GM23248 (cell line): ENCODE measurements at regions not wholly inside any gene's neighbourhood (a gene's known extent, or its start where the extent isn't known, plus 50 kb on each side); places are given as distances from the start of the nearest gene placed in this dataset.

Source experiments
- DNase-seq: peaks from one replicate; pipeline ENCODE4 v3.0.0-alpha.2; 2015
- H2AFZ ChIP-seq: fragments of 200-600 bp; sonication (generic); 2 replicates; pipeline ENCODE4 v1.6.1; 2016; ENCODE audit warnings: antibody characterized with exemption
- H3F3A ChIP-seq: fragments of 200-600 bp; sonication (generic); 2 replicates; pipeline ENCODE4 v1.6.1; 2016; ENCODE audit warnings: mild to moderate bottlenecking, antibody characterized with exemption, mixed run types; ENCODE audit not compliant: insufficient read depth
- H3K27ac ChIP-seq: fragments of 200-600 bp; sonication (generic); 2 replicates; pipeline ENCODE4 v1.5.1; 2016; ENCODE audit warnings: mild to moderate bottlenecking
- H3K27me3 ChIP-seq: fragments of 200-600 bp; sonication (generic); replicated peaks from 2 replicates; pipeline ENCODE4 v1.6.1; 2016; ENCODE audit warnings: mild to moderate bottlenecking; ENCODE audit not compliant: insufficient read depth
- H3K36me3 ChIP-seq: fragments of 200-600 bp; sonication (generic); 2 replicates; pipeline ENCODE4 v1.6.1; 2016; ENCODE audit warnings: low read depth, mild to moderate bottlenecking
- H3K4me1 ChIP-seq: fragments of 200-600 bp; sonication (generic); 2 replicates; pipeline ENCODE4 v1.6.1; 2016; ENCODE audit warnings: mild to moderate bottlenecking; ENCODE audit not compliant: insufficient read depth
- H3K4me2 ChIP-seq: fragments of 200-600 bp; sonication (generic); one replicate; pipeline ENCODE4 v1.6.1; 2016; ENCODE audit warnings: mild to moderate bottlenecking; ENCODE audit not compliant: unreplicated experiment
- H3K4me3 ChIP-seq: fragments of 200-600 bp; sonication (generic); 2 replicates; pipeline ENCODE4 v1.5.1; 2016; ENCODE audit warnings: mild to moderate bottlenecking
- H3K79me2 ChIP-seq: fragments of 200-600 bp; sonication (generic); 2 replicates; pipeline ENCODE4 v1.6.1; 2016; ENCODE audit warnings: mild to moderate bottlenecking; ENCODE audit not compliant: insufficient read depth
- H3K9ac ChIP-seq: fragments of 200-600 bp; sonication (generic); 2 replicates; pipeline ENCODE4 v1.6.1; 2016; ENCODE audit warnings: mild to moderate bottlenecking
- H3K9me2 ChIP-seq: fragments of 200-600 bp; sonication (generic); 2 replicates; pipeline ENCODE4 v1.6.1; 2016; ENCODE audit warnings: mixed run types, mild to moderate bottlenecking, moderate library complexity; ENCODE audit not compliant: insufficient read depth
- H3K9me3 ChIP-seq: fragments of 200-600 bp; sonication (generic); one replicate; pipeline ENCODE4 v1.6.1; 2017; ENCODE audit warnings: low read depth
- H4K20me1 ChIP-seq: fragments of 200-600 bp; sonication (generic); 2 replicates; pipeline ENCODE4 v1.6.0; 2016; ENCODE audit not compliant: insufficient read depth
- EZH2 ChIP-seq: fragments of 200-600 bp; sonication (generic); IDR thresholded peaks from 2 replicates; pipeline ENCODE4 v1.6.1; 2018; ENCODE audit warnings: antibody characterized with exemption, mild to moderate bottlenecking; ENCODE audit not compliant: insufficient read depth, poor library complexity, severe bottlenecking
- EZH2phosphoT487 ChIP-seq: fragments of 200-600 bp; sonication (generic); IDR thresholded peaks from 2 replicates; pipeline ENCODE4 v1.6.1; 2018; ENCODE audit warnings: antibody characterized with exemption, moderate library complexity, mild to moderate bottlenecking, low read depth; ENCODE audit not compliant: insufficient read depth
- WGBS, 2 experiments: methylation state at CpG; one replicate each; pipeline ENCODE4 v1.1.6; 2015 to 2017; ENCODE audit warnings: low lambda C conversion rate in 2 of 2, low coverage in 1 of 2; ENCODE audit errors: missing lambda C conversion rate in 2 of 2; 5-methylcytosine and 5-hydroxymethylcytosine counted together
- in situ Hi-C: fragments of 300-500 bp; cut with MboI; formaldehyde crosslinking; loops from 2 replicates; pipeline ENCODE4 v1.15.0; 2020

DNA sequence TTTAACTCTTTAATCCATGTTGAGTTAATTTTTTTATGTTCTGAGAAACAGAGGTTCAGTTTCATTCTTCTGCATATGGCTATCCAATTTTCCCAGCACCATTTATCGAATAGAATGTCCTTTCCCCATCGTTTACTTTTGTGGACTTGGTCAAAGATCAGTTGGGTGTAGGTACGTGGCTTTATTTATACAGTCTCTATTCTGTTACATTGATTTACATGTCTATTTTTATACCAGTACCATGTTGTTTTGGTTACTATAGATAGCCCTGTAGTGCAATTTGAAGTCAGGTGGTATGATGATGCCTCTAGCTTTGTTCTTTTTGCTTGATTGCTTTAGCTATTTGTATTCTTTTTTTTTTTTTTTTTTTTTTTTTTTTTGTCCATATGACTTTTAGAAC lies 462.0 kb downstream of the HTR1A start:
- in situ Hi-C loops: no loop called here
- Histone ChIP-seq H3K4me3 (no peak overlapping the region), H4K20me1 (no peaks in the 10 kb centered on the region), H3K27me3 (no peaks in the 10 kb centered on the region), H3F3A (no peaks in the 10 kb centered on the region), H3K4me1 (no peaks in the 10 kb centered on the region), H3K9me3 (peaks cover 7% of the 10 kb centered on the region), H3K36me3 (no peaks in the 10 kb centered on the region), H3K27ac (no peak overlapping the region), H3K9me2 (no peaks in the 10 kb centered on the region), H3K4me2 (no peak overlapping the region), H3K79me2 (no peaks in the 10 kb centered on the region), H2AFZ (no peak overlapping the region), H3K9ac (no peak overlapping the region)
- 12% methylated on average over 3 of the region's 3 CpGs for WGBS, 2 experiments
- no peak for DNase-seq
- TF ChIP-seq EZH2phosphoT487 (no peak), EZH2 (no peak)

DNA sequence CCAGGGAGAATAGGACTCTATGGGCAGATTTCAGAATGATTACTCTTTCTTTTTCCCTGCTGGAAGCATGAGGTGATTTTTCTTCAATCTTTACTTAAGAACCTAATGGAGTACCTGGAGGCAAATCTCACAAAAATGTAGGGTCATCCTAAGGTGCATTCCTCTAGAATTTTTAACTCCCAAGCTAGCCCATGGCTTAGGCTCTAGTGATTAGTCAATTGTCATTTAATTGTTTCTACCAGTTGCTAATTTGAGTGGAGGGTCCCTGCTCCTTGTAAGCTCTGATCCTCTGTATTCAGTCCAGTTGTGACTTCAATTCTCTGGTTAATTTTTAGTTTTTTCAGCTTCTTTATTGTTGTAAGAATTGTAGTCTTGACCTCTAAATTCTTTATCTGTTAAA lies 467.0 kb downstream of the HTR1A start:
- H3K79me2 ChIP-seq: no peaks in the 10 kb centered on the region
- H3K9me3 ChIP-seq: peaks cover 7% of the 10 kb centered on the region
- no peaks in the 10 kb centered on the region for H3K4me1 ChIP-seq
- H3K36me3 ChIP-seq: no peaks in the 10 kb centered on the region
- no peaks in the 10 kb centered on the region for H3K9me2 ChIP-seq
- H3K4me3 ChIP-seq: no peak overlapping the region
- no peak overlapping the region for H3K4me2 ChIP-seq
- no peak for DNase-seq
- H3F3A ChIP-seq: no peaks in the 10 kb centered on the region
- no peaks in the 10 kb centered on the region for H4K20me1 ChIP-seq
- H2AFZ ChIP-seq: no peak overlapping the region
- H3K27ac ChIP-seq: no peak overlapping the region
- in situ Hi-C loops: no loop called here
- no peak overlapping the region for H3K9ac ChIP-seq
- TF ChIP-seq EZH2 (no peak), EZH2phosphoT487 (no peak)
- no peaks in the 10 kb centered on the region for H3K27me3 ChIP-seq

DNA sequence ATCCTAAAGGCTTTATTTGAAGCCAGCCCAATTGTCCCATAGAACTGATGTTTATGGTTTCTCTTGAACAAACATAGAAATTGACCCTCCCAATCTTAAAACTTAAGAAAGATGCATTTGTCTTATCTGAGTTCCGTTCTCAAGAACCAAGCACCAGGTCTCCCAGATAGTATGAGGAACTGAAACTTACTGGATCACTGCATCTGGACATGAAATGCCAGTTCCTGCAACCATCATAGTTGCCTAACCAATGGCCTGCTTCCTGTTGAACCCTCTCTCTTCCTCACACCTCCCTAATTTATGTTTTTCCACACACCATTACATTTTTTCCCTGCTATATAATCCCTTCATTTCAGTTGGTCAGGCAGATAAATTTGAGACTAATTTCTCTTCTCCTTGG lies 478.9 kb downstream of the HTR1A start:
- Histone ChIP-seq H3K9me2 (peaks cover 2% of the 10 kb centered on the region; the same call in 1 of the 2 replicates), H3K79me2 (no peaks in the 10 kb centered on the region), H3K4me1 (no peaks in the 10 kb centered on the region), H3K9ac (no peak overlapping the region), H3K4me2 (no peak overlapping the region), H3K36me3 (no peaks in the 10 kb centered on the region), H4K20me1 (no peaks in the 10 kb centered on the region), H3K27ac (no peak overlapping the region), H3F3A (no peaks in the 10 kb centered on the region), H3K27me3 (no peaks in the 10 kb centered on the region), H3K4me3 (no peak overlapping the region), H2AFZ (no peak overlapping the region), H3K9me3 (no peaks in the 10 kb centered on the region)
- TF ChIP-seq EZH2 (no peak), EZH2phosphoT487 (no peak)
- DNase-seq: no peak
- 33 to 53% methylated on average over 1 of the region's 1 CpG for WGBS, 2 experiments
- in situ Hi-C loops: no loop called here

DNA sequence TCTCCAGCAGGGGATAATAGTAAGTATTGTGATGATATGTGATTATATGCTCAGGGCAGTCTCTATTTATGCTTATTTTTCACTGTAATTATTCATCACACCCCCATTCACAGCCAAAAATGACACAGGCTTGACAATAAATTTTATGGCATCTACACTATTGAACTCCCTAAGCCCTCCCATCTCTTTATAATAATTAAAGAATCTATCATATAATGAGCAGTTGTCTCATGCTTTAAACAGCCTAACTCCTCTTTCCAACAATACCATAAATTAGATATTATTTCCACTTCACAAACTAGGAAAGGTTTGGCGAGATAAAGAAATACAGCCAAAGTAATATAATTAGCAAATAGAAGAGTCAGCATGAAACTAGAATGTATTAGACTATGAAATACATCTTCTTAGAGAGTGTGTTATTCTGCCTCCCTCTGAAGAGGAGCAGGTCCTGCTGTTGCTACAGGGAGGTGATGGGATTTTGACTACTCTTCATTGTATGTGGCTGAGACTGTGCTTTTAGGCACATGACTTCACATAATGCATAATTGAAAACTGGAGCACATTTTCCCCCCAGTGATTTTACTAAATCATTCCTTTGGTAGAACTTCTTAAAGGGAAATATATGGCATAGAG lies 488.8 kb downstream of the HTR1A start:
- H3K79me2 ChIP-seq: no peaks in the 10 kb centered on the region
- no peak for TF ChIP-seq EZH2phosphoT487
- TF ChIP-seq EZH2: no peak
- no peaks in the 10 kb centered on the region for H3K27me3 ChIP-seq
- no peaks in the 10 kb centered on the region for H3K36me3 ChIP-seq
- H3K9me2 ChIP-seq: no peaks in the 10 kb centered on the region
- H3K4me1 ChIP-seq: no peaks in the 10 kb centered on the region
- 24 to 29% methylated on average over 1 of the region's 1 CpG for WGBS, 2 experiments
- no peaks in the 10 kb centered on the region for H3K9me3 ChIP-seq
- no peak overlapping the region for H3K27ac ChIP-seq
- no peaks in the 10 kb centered on the region for H3F3A ChIP-seq
- no peak overlapping the region for H2AFZ ChIP-seq
- DNase-seq: no peak
- in situ Hi-C loops: no loop called here
- H3K4me2 ChIP-seq: no peak overlapping the region
- no peak overlapping the region for H3K4me3 ChIP-seq
- no peaks in the 10 kb centered on the region for H4K20me1 ChIP-seq
- H3K9ac ChIP-seq: no peak overlapping the region

DNA sequence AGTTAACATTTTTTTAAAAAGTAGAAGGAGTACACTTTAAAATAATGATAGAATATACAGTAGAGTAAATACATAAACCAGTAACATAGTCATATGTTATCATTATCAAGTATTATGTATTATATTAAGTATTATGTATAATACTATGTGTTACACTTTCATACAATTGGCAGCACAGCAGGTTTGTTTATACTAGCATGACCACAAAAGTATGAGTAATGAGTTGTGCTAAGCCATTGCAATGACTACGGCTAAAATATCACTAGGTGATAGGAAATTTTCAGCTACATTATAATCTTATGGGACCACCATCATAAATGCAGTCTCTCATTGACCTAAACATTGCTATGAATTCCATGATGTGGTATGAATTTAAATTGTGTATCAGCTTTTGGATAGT lies 506.0 kb downstream of the HTR1A start:
- Histone ChIP-seq H3K4me1 (no peaks in the 10 kb centered on the region), H3F3A (no peaks in the 10 kb centered on the region), H4K20me1 (no peaks in the 10 kb centered on the region), H3K9me2 (no peaks in the 10 kb centered on the region), H3K9me3 (no peaks in the 10 kb centered on the region), H2AFZ (no peak overlapping the region), H3K4me2 (no peak overlapping the region), H3K27ac (no peak overlapping the region), H3K27me3 (no peaks in the 10 kb centered on the region), H3K79me2 (no peaks in the 10 kb centered on the region), H3K36me3 (no peaks in the 10 kb centered on the region), H3K4me3 (no peak overlapping the region), H3K9ac (no peak overlapping the region)
- WGBS, 2 experiments: 10 to 20% methylated on average over 1 of the region's 1 CpG
- no peak for DNase-seq
- in situ Hi-C loops: no loop called here
- no peak for TF ChIP-seq EZH2phosphoT487
- TF ChIP-seq EZH2: no peak
